DOHH2 (cell line): ENCODE measurements at regions not wholly inside any gene's neighbourhood (a gene's known extent, or its start where the extent isn't known, plus 50 kb on each side); places are given as distances from the start of the nearest gene placed in this dataset.

Source experiments
- CTCF ChIP-seq: fragments of 200-600 bp; sonication (generic); IDR thresholded peaks from one replicate; pipeline ENCODE4 v1.5.1; 2014; ENCODE audit warnings: antibody characterized with exemption, mild to moderate bottlenecking, low read depth, low read length; ENCODE audit not compliant: poor library complexity, severe bottlenecking
- EZH2phosphoT487 ChIP-seq: fragments of 200-600 bp; sonication (generic); IDR thresholded peaks from 2 replicates; pipeline ENCODE4 v1.6.1; 2017; ENCODE audit warnings: borderline replicate concordance, mild to moderate bottlenecking, antibody characterized with exemption, low read length, moderate library complexity, mixed read lengths

- TF ChIP-seq CTCF (no peak), EZH2phosphoT487 (no peak)
Measured at GRCh38 chr12:96112733-96113132, 77.3 kb upstream of the LTA4H start.
